Rectal smooth muscle tissue (tissue), 1 donor: ENCODE measurements at regions not wholly inside any gene's neighbourhood (a gene's known extent, or its start where the extent isn't known, plus 50 kb on each side); places are given as distances from the start of the nearest gene placed in this dataset.

Source experiments
- H3K27ac ChIP-seq: one replicate; pipeline ENCODE4 v1.7.0; 2013; ENCODE audit warnings: low read depth, low read length, inconsistent platforms
- H3K27me3 ChIP-seq: one replicate; pipeline ENCODE4 v1.7.0; 2013; ENCODE audit warnings: low read length; ENCODE audit not compliant: control insufficient read depth, insufficient read depth
- H3K36me3 ChIP-seq: one replicate; pipeline ENCODE4 v1.7.0; 2013; ENCODE audit warnings: low read length; ENCODE audit not compliant: control insufficient read depth, insufficient read depth
- H3K4me1 ChIP-seq: one replicate; pipeline ENCODE4 v1.7.0; 2013; ENCODE audit warnings: low read length; ENCODE audit not compliant: control insufficient read depth, insufficient read depth
- H3K4me3 ChIP-seq: one replicate; pipeline ENCODE4 v1.7.0; 2013; ENCODE audit warnings: low read length
- H3K9ac ChIP-seq: one replicate; pipeline ENCODE4 v1.7.0; 2013; ENCODE audit warnings: low read length

GRCh38 chr5:113937301-113937700, 423.8 kb downstream of the YTHDC2 start:
- H3K27me3 ChIP-seq, result no peaks in the 10 kb centered on the region
- no peaks in the 10 kb centered on the region for H3K36me3 ChIP-seq
- no peak overlapping the region for H3K27ac ChIP-seq
- no peak overlapping the region for H3K9ac ChIP-seq
- H3K4me3 ChIP-seq, result no peak overlapping the region
- H3K4me1 ChIP-seq, result no peaks in the 10 kb centered on the region

GRCh38 chr5:113939988-113940387, 421.9 kb upstream of the KCNN2 start:
- Histone ChIP-seq H3K4me3 (no peak overlapping the region), H3K27me3 (no peaks in the 10 kb centered on the region), H3K27ac (no peak overlapping the region), H3K36me3 (no peaks in the 10 kb centered on the region), H3K9ac (no peak overlapping the region), H3K4me1 (no peaks in the 10 kb centered on the region)

GRCh38 chr5:113950186-113950585, 411.7 kb upstream of the KCNN2 start:
- no peaks in the 10 kb centered on the region for H3K27me3 ChIP-seq
- H3K4me1 ChIP-seq, result no peaks in the 10 kb centered on the region
- H3K4me3 ChIP-seq, result no peak overlapping the region
- H3K36me3 ChIP-seq, result no peaks in the 10 kb centered on the region
- H3K27ac ChIP-seq, result no peak overlapping the region
- H3K9ac ChIP-seq, result no peak overlapping the region

DNA sequence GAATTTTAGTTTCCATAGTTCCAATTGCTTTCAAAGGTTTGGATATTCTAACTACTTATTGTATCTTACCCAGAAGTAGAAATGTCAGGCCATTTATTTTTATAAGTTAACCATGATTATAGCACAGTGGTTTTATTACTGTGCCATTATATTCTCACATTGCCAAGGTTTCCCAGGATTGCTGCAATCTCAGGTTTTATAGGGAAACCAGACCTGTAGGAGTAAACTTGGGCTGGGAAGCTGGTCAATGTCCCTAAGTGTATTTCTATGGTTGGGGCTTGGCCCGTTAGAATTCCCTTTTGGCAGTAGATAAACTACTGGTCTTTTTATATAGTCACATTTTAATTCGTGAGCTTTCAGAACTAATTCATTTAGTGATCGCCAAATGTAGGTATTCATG, 396.6 kb upstream of the KCNN2 start:
- Histone ChIP-seq H3K27me3 (no peaks in the 10 kb centered on the region), H3K4me1 (no peaks in the 10 kb centered on the region), H3K4me3 (no peak overlapping the region), H3K36me3 (no peaks in the 10 kb centered on the region), H3K9ac (no peak overlapping the region), H3K27ac (no peak overlapping the region)

GRCh38 chr5:113969901-113970300, 392.0 kb upstream of the KCNN2 start:
- Histone ChIP-seq H3K4me1 (no peaks in the 10 kb centered on the region), H3K27me3 (no peaks in the 10 kb centered on the region), H3K4me3 (no peak overlapping the region), H3K9ac (no peak overlapping the region), H3K36me3 (no peaks in the 10 kb centered on the region), H3K27ac (no peak overlapping the region)

GRCh38 chr5:113971454-113971853, 390.4 kb upstream of the KCNN2 start:
- H3K27ac ChIP-seq, result no peak overlapping the region
- no peaks in the 10 kb centered on the region for H3K4me1 ChIP-seq
- H3K4me3 ChIP-seq, result no peak overlapping the region
- no peak overlapping the region for H3K9ac ChIP-seq
- H3K27me3 ChIP-seq, result no peaks in the 10 kb centered on the region
- no peaks in the 10 kb centered on the region for H3K36me3 ChIP-seq

DNA sequence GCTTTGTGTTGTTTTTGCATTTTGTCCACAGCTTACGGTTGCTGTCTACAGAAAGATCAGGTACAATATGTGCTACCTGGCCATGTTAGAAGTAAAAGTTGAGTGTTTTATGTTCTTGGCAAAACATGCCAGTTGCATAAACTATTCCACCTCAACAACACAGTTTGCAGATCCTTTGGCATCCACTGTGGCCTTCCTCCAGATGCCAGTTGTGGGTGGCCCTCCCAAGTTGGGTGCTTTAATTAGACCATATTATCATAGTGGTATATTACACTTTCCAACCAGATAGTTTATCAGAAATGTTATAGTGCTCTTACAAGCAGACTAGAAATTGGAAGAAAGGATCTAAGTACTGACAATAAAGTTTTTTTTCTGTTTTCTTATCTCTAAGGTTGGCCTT, 386.9 kb upstream of the KCNN2 start:
- no peaks in the 10 kb centered on the region for H3K4me1 ChIP-seq
- H3K27me3 ChIP-seq, result no peaks in the 10 kb centered on the region
- H3K36me3 ChIP-seq, result no peaks in the 10 kb centered on the region
- H3K4me3 ChIP-seq, result no peak overlapping the region
- no peak overlapping the region for H3K9ac ChIP-seq
- no peak overlapping the region for H3K27ac ChIP-seq

DNA sequence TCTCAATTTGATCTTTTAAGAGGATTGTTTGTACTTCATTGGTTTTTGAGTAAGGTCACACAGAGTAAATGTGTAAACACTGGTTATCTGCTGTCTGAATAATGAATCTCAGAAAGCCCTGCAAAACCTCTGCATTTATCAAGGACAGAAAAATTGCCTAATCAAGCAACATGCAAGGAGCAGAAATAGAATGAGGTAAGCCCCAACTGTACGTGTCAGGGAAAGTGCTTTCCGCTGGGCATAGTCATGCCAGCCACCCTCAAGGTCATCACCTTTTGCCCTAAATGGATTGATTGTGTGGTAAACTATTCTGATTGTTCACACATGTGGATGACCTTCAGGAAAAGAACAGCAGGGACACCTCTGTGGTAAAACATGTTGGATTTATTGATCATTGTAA, 376.9 kb upstream of the KCNN2 start:
- H3K27me3 ChIP-seq, result no peaks in the 10 kb centered on the region
- H3K4me1 ChIP-seq, result no peaks in the 10 kb centered on the region
- no peaks in the 10 kb centered on the region for H3K36me3 ChIP-seq
- H3K9ac ChIP-seq, result no peak overlapping the region
- H3K27ac ChIP-seq, result no peak overlapping the region
- no peak overlapping the region for H3K4me3 ChIP-seq

- no peak overlapping the region for H3K9ac ChIP-seq
- H3K27ac ChIP-seq, result no peak overlapping the region
- H3K27me3 ChIP-seq, result no peaks in the 10 kb centered on the region
- no peaks in the 10 kb centered on the region for H3K36me3 ChIP-seq
- H3K4me3 ChIP-seq, result no peak overlapping the region
- H3K4me1 ChIP-seq, result no peaks in the 10 kb centered on the region
These were observed 376.4 kb upstream of the KCNN2 start for GRCh38 chr5:113985505-113985904.

- Histone ChIP-seq H3K27me3 (no peaks in the 10 kb centered on the region), H3K9ac (no peak overlapping the region), H3K36me3 (no peaks in the 10 kb centered on the region), H3K4me3 (no peak overlapping the region), H3K4me1 (no peaks in the 10 kb centered on the region), H3K27ac (no peak overlapping the region)
These were observed 372.5 kb upstream of the KCNN2 start for GRCh38 chr5:113989278-113989912.

DNA sequence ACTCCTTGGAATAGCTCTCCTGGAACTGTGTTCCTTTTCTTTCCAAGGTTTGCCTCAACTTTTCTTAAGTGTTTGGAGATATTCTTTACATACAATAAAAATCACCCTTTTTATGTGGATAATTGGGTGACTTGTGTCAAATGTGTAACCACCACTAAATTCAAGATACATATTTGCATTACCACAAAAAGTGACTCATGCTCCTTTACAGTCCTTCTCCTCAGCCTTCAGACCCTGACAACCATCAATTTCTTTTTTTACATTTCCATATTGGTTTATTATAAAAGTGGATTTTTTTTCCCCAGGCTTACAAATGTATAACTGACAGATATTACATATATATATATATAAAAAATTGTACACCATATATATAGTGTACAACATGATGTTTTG, 372.0 kb upstream of the KCNN2 start:
- no peak overlapping the region for H3K27ac ChIP-seq
- H3K36me3 ChIP-seq, result no peaks in the 10 kb centered on the region
- no peak overlapping the region for H3K4me3 ChIP-seq
- no peak overlapping the region for H3K9ac ChIP-seq
- no peaks in the 10 kb centered on the region for H3K27me3 ChIP-seq
- no peaks in the 10 kb centered on the region for H3K4me1 ChIP-seq

GRCh38 chr5:114001076-114001475, 360.8 kb upstream of the KCNN2 start:
- Histone ChIP-seq H3K4me3 (no peak overlapping the region), H3K36me3 (no peaks in the 10 kb centered on the region), H3K9ac (no peak overlapping the region), H3K27ac (no peak overlapping the region), H3K27me3 (no peaks in the 10 kb centered on the region), H3K4me1 (no peaks in the 10 kb centered on the region)

DNA sequence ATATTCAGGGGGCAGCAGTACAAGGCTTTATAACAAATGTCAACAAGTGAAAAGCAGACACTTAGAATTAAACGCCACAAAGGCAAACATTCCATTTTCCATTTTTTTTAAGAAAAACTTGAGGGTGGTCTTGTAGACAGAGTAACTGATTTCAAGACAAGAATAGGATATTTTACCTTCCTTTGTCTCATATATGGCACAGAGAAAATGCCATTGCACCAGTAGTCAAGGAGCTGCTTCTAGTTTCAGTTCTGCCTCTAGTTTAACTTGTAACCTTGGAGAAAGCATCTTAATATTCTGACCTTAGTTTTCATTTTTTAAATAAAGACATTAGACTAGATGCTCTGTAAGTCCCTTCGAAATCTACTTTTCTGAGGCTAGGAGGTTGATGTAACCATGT, 355.3 kb upstream of the KCNN2 start:
- Histone ChIP-seq H3K4me1 (no peaks in the 10 kb centered on the region), H3K9ac (no peak overlapping the region), H3K27me3 (no peaks in the 10 kb centered on the region), H3K4me3 (no peak overlapping the region), H3K36me3 (no peaks in the 10 kb centered on the region), H3K27ac (no peak overlapping the region)
